Fibroblast of skin of right biceps (primary cell): ENCODE measurements at regions not wholly inside any gene's neighbourhood (a gene's known extent, or its start where the extent isn't known, plus 50 kb on each side); places are given as distances from the start of the nearest gene placed in this dataset.
"Not testable (repeated sequence)": the region's sequence is repeated elsewhere in the genome, so short reads cannot be mapped to it uniquely, and the experiment has no call there.

Experiments
- DNase-seq: peaks from one replicate; pipeline ENCODE4 v3.0.0-alpha.2; 2013

DNA sequence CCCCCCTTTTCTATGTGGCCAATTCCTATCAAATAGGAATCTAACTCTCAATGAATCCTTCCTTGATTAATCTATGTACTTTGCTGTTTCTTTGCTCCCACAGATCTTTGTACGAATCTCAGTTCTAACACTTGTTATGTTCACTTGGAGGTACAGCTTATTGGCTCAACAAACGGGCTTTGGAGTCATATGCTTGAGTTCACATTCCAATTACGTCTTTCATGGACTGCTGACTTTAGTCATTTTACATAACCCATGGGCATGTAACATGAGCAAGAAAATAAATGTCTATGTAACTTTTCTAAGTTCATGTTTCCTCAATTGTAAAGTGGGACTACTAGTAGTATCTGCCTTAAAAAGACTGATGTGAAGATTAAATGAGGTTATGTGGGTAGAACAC lies 123.2 kb upstream of the TBC1D5 start:
- no peak for DNase-seq

DNA sequence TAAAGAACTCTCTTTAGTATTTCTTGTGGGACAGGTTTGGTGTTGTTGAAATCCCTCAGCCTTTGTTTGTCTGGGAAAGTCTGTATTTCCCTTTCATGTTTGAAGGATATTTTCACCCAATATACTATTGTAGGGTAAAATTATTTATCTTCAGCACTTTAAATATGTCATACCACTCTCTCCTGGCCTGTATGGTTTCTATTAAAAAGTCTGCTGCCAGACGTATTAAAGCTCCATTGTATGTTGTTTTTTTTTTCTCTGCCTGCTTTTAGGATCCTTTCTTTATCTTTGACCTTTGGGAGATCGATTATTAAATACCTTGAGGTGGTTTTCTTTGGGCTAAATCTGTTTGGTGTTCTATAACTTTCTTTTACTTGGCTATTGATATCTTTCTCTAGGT lies 119.0 kb upstream of the TBC1D5 start:
- no peak for DNase-seq

DNA sequence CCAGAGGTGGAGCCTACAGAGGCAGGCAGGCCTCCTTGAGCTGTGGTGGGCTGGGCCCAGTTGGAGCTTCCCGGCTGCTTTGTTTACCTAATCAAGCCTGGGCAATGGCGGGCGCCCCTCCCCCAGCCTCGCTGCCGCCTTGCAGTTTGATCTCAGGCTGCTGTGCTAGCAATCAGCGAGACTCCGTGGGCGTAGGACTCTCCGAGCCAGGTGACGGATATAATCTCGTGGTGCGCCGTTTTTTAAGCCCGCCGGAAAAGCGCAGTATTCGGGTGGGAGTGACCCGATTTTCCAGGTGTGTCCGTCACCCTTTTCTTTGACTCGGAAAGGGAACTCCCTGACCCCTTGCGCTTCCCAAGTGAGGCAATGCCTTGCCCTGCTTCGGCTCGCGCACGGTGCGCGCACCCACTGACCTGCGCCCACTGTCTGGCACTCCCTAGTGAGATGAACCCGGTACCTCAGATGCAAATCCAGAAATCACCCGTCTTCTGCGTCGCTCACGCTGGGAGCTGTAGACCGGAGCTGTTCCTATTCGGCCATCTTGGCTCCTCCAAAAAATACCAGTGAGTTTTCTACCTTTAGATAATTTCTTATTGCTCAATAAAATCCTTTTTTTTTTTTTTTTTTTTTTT lies 118.5 kb upstream of the TBC1D5 start:
- not testable (repeated sequence) for DNase-seq

DNA sequence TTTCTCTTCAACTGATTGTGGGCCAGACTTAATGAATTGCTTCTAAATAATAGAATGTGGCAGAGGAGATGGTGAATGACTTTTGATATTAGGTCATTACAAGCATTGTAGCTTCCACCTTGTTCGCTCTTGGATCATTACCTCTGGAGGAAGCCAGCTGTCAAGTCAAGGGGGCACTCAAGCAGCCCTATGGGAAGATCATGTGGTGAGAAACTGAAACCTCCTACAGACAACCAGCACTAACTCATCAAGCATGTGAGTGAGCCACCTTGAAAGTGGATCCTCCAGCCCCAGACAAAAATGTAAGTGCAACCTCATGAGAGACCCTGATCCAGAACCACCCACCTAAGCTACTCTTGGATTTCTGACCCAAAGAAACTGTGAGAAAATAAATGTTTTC lies 109.8 kb upstream of the TBC1D5 start:
- no peak for DNase-seq

DNA sequence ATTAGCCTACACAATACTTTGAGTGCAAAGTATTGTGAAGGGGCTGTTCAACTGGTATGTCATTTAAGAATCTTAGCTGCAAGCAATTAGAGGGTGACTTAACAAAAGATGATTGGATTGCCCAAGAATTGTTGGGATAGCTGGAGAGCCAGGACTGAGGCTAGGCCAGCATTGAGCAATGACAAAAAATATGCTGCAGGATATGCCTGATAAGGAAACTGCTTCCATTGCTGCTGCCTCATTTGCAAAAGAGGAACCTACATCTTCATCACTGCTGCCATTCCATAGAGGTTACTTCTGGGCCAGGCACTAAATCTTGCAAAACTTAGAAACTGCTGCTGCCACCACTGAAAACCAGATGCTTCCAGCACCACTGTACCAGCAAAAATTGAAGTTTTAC lies 108.0 kb upstream of the TBC1D5 start:
- DNase-seq: peak; percentile 37

DNA sequence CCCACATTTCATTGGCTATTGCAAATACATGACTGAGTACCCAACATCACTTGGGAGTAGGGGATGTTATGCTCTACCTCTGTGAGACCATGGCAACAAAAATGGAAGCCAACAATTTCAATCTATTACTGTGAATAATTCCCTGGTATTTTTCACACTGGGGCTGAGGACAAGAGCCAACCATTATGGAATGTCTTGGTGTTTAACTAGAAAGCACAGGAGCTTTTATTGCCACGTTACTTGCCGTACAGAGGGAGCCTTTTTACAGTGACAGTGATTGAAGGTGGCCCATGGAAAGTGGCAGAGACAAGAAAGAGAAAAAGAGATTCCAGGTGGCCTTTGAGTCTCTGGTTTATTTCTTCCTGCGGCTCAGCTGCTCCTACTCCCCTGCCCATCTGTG lies 105.7 kb upstream of the TBC1D5 start:
- no peak for DNase-seq

DNA sequence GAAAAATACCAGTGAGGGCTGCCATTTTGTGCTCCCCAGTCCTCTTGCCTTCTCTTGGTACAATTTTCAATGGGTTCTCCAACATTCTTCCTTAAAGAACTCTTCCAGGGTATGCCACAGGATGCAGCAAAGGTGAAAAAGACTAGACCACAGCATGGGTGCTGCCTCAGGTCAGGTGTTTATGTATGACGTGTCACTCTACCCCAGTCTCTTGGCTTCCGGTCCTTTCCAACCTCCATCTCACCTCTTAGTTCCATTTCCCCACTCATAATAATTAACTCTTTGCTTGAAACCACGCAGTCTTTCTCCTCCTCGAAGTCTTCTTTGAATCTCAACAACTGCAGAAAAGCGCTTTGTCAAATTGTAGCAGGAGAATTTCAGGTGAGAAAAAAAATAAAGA lies 104.7 kb upstream of the TBC1D5 start:
- no peak for DNase-seq

DNA sequence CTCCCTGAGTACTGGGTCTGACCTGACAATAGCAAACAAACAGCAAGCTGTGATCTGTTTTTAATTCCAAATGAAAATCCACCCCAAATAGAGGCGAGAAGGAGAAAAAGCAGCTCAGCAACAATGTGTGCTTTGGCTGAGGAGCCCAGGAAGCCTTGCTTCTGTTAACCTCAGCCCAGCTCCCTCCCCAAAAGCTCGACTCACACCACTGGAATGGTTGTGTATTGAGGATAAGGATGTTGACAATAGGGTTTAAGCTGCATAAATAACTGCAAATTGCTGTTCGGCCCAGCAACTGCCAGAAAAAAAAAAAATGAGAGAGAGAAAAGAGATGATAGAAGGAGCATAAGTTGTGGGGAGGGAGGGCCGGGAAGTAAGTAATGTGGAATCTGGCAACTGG lies 104.0 kb upstream of the TBC1D5 start:
- DNase-seq: peak; percentile 35

DNA sequence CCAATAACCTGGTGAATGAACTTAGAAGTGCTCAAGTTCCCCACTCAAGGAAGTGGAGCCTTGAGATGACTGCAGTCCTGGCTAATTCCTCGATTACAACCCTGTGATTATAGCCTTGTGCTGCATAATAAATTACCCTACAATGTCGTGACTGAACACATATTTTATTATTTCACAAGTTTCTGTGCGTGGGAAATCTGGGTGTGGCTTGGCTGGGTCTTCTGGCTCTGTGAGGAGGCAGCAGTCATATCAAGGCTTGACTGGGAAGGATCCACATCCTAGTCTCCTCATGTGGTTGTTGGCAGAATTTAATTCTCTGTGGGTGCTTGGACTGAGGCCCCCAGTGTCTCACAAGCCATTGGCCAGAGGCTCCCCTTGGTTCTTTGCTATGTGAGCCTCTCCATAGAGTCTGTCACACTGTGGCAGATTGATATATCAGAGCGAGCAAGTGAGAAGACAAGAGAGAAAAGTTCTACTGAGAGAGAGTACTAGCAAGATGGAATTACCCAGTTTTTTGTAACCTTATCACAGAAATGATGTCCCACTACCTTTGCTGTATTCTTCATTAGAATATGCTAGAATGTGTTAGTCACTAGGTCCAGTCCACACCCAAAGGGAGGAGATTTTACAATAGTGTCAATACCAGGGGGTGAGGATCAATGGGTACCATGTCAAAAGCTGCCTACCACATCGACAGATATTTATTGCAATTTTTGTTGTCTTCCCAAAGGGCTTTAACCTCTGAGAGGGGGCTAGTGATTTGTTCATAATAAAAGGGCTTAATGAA lies 102.8 kb upstream of the TBC1D5 start:
- no peak for DNase-seq

DNA sequence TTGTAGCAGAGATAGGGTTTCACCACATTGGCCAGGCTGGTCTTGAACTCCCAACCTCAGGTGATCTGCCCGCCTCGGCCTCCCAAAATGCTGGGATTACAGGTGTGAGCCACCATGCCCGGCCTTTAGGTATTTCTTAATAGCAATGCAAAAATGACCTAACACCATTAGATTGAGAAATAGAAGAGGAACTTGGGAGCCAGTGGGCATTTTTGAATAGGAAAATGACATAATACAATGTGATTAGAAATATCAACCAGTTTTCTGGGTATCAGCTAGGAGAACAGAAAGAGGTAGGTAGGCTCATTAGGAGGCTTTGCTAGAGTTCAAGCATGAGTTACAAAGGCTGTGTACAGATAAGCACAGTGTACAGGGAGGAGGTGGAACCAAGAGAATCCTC lies 101.8 kb upstream of the TBC1D5 start:
- no peak for DNase-seq

DNA sequence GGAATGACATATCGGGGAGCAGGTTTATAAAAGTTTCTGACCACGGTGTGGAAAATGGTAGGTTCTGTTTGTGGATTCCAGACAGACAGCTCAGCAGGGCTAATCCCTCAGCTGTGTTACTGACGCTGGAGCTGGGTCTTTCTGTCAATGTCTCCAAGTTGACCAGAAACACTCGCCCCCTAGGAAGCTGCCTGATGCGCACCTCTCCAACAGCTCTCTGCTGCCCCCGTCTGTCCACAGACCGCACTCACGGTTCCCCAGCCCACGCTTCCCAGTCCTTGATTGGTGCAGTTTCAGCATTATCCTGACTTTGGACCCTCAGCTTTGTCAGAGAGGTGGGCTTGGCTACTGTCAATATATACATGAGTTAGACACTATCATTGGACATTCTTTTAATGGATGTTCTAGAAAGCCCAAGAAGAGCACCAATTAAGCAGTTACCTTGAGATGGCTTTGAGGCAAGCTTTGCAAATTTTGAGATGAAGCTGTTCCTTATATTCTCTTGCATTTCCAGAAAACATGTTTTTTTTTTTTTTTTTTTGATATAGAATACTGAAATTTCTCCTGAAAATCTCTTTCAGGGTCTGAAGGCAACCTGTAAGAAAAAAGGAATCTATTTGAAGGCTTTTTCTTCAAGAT lies 98.9 kb upstream of the TBC1D5 start:
- DNase-seq: peak; percentile 67

DNA sequence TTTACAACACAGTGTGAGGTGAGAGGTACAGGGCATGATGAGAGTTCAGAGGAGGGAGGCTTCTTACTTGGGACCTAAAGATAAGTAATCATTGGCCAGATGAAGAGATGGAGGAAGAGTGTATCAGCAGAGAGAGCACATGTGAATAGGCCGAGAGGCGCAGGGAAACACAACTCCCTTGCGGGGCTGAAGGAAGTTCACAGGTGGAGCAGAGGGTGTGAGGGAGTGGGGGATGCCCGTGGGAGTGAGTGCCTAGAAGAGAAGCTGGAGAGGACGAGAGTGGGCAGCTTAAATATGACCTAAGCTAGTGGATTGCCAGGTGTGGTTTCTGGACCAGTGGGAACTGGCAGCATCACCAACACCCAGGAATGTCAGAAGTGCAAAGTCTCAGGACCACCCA lies 98.2 kb upstream of the TBC1D5 start:
- no peak for DNase-seq

DNA sequence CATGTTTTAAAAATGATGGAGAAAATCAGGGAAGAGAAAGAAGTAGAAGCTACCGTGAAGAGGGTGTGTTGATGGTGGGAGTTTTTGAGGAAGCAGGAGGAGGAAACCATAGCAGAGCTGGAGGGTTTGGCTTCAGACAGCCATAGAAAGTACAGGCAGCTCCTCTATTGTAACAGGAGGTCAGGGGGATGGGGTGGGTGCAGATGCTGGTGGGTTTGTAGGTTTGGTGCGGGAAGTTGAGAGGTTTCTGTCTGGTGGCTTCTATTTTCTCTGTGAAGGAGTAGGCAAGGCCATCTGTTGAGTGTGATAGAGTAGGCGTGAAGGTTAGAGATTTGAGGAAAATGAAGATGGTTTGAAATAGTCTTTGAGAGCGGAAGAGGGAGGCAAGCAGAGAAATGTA lies 97.7 kb upstream of the TBC1D5 start:
- DNase-seq: no peak

DNA sequence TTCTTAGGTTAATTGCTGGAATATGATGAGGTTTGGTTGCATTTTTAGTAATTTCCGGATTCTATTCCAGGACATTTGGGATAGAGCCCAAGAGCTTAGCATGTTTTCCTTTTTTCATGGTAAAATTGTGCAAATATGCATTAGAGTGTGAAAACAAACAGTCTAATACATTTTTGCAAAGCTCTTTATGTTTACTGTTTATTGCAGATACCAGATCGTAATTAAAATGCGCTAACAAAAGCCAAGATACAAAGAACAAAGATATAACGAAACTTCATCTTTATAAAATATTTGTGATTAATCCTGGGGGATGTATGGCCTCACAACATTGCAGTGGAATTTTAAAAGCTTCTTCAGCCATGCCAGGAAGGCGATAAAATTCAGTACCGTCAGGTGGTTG lies 94.5 kb upstream of the TBC1D5 start:
- DNase-seq: no peak

DNA sequence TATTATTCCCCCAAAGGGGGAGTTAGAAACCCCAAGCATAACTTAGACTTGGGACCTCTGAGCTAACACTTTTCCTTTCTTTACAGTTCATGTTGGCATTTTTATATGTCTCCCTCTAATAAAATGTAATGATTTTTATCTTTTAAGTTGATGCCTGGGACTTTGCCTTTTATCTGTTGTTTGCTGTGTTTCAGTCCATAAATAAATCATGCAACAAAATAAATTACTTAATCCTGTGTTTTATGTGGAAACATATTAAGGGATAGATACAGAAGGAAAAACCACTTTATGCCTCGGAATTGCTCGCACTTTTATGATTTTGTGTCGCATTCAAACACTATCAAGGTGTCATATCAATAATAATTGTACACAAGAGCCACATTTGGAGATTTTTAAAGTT lies 93.7 kb upstream of the TBC1D5 start:
- DNase-seq: no peak

DNA sequence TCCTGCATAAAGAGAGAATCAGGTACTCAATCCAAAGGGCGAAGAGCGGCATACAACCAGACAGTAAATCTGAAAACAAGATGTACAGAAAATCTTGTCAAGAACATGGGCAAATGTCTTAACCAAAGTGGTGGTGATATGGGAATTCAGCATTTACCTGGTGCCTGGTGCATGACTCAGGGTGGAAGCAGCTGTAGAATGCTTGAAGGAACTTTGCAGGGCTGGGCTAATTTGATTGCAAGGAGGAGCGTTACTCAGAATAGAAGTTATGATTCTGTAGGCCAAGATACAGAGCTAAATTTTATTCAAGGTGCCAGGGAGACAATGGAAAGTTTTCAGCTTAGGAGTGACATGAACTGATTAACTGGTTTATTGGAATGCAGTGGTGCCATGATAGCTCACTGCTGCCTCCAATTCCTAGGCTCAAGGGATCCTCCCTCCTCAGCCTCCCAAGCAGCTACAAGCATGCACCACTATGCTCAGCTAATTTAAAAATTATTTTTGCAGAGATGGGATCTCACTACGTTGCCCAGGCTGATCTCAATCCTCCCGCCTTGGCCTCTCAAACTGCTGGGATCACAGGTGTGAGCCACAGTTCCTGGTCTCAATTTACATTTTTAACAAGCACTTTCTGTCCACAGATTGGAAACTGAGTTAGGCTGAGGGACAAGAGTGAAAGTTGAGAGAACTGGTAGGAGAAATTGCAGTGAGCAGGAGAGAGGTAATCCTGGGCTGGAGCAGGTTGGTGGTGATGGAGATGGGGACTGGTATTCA lies 91.5 kb upstream of the TBC1D5 start:
- no peak for DNase-seq

DNA sequence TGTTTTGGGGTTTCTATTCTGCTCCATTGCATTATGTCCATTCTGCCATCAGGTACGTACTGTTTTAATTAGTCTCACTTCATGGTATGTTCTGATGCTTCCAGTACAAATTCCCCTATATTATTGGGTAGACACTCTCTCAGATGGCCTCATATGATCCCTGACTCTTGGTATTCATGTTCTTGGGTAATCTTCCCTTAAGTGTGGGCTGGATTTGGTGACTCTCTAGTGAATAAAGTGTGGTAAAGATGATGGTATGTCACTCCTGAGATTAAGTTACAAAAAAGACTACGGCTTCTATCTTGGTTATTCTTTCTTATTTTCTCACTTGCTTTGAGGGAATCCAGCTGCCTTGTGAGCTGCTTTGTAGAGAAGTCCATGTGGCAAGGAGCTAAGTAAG lies 89.6 kb upstream of the TBC1D5 start:
- DNase-seq: peak; percentile 30

DNA sequence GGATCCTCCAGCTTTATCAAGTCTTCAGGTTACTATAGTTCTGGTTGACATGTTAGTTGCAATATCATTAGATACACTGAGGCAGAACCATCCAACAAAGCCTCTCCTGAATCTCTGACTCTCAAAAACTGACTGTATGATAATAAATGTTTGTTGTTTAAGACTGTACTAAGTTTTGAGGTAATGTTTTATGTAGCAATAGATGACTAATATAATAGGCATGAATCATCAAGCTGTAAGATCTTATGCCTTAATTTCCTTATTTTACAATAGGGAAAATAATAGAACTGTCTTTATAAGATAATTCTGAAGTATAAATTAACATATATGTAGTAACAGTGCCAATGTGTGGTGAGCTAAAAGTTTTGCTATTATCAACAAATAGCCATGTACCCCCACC lies 88.9 kb upstream of the TBC1D5 start:
- DNase-seq: peak; percentile 26

DNA sequence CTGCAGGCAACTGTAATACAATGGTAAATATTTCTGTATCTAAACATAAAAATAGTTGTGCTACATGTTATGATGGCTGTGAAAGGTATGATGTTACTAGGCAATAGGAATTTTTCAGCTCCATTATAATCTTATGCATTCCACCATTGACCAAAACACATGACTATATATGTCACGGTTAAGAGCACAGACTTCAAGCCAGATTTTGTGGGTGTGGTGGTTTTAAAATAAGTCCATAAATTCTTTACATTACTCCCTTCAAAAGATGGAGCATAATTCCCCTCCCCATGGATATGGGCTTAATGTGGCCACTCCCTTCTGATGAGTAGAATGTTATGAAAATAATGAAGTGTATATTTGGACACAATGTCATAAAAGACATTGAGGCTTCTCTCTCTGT lies 88.4 kb upstream of the TBC1D5 start:
- DNase-seq: peak; percentile 79

DNA sequence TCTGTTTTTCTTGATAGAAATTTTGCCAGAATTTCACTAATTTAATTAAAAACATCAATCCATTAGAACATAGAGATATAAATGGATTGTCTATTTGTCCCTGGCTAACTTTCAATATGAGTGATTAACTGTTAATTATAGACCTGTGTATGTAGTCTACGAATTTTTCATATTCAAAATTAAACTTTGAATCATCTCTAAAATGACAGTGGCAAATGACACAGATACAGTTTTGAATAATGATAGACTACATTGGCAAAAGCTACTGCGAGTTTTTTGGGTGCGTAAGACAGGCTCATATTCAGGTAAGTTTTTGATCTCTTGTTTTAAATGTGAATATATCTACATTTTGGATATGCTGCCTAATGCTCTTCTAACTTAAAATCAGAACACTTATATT lies 86.0 kb upstream of the TBC1D5 start:
- no peak for DNase-seq

DNA sequence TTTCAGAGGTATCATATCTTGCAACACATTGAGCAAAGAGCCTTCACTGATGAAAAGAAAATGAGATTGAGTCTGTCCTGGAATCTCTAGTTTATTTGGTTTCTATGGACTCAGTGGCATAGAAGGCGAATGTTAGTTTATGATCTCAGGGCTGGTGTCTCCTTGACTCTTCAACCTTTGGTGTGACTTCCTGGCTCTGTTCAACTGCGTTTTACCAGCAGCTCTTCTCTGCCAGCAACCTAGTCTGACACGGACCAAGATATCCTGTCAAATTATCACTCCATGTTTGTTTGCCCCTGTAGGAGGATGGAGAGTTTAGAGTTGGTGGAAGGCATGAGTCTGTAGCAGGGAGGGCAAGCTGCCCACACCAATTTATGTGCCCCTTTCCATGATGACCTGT lies 82.9 kb upstream of the TBC1D5 start:
- DNase-seq: no peak

DNA sequence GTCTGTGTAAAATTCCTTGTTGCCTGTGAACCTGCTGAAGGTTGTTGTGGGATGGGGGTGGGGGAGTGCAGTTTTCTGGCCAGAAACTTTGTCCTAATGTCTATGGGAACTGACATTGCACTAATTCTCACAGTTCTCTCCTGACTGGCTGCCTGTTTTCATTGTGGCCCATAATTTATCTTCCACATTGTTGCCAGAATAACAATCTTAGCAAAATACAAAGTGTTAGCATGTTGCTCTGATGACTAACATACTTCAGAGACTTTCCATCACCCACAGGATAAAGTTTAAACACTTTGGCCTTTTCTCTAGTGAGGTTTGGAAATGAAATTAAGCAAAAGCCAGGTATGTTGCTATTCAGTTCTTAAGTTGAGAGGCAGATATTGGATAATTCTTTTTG lies 81.4 kb upstream of the TBC1D5 start:
- no peak for DNase-seq

DNA sequence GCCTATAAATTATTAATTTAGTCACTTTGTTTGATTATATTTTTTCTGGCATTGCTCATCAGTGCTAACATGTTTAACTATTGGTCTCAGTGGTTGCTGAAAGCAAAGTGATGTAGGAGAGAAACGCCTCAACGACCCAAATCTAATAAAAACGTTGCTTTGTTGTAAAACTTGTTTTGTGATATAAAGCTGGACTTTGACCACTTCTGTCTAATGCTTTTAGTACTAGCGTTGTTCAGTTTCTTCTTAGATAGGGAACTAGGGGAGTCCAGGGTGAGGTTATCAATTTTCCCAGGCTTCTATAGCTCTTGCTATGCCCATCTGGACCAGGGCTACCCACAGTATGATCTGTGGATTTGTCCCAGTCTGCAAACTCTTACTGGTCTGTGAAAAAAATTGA lies 80.6 kb upstream of the TBC1D5 start:
- DNase-seq: no peak

DNA sequence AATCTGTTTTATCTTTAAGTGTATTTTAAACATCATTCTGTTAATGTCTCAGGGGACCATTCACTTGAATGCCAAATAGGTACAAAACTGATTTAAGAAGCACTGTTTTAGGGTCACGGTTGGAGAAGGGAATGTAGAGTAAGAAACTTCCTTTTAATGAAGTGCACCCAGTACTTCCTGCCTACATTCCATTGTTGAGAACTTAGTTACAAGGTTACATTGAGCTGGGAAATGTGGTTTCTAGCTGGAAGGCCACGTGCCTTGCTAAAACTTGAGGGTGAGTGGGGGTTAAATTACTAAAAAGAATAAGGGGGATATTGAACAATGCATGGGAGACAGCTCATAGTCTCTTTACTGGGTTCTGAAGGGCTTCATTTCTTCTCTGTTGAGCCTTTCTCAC lies 78.3 kb upstream of the TBC1D5 start:
- DNase-seq: peak; percentile 40
